Activated CD4-positive, alpha-beta T cell treated with anti-CD3 and anti-CD28 coated beads, Interleukin-2, Interleukin-4, amounts not matched to agents 100 ng/mL and 50 ng/mL, durations not matched to agents 16 hours and 8 hours (primary cell): ENCODE measurements at regions not wholly inside any gene's neighbourhood (a gene's known extent, or its start where the extent isn't known, plus 50 kb on each side); places are given as distances from the start of the nearest gene placed in this dataset.
"Not testable (repeated sequence)": the region's sequence is repeated elsewhere in the genome, so short reads cannot be mapped to it uniquely, and the experiment has no call there.

Experiments
- DNase-seq: peaks from one replicate; pipeline ENCODE4 v3.0.0-alpha.2; 2020; ENCODE audit warnings: low spot score

- not testable (repeated sequence) for DNase-seq
Measured at GRCh38 chr21:13923175-13923574, 287.6 kb downstream of the LIPI start.

- peak; percentile 5 for DNase-seq
Measured at GRCh38 chr21:13921455-13921854, 289.3 kb downstream of the LIPI start.

- DNase-seq = not testable (repeated sequence)
Measured at GRCh38 chr21:13907385-13907784, 297.8 kb downstream of the POTED start.

- DNase-seq = not testable (repeated sequence)
Measured at GRCh38 chr21:13896596-13897247, 287.1 kb downstream of the POTED start.

- not testable (repeated sequence) for DNase-seq
Measured at GRCh38 chr21:13893617-13894016, 284.0 kb downstream of the POTED start.

- DNase-seq = not testable (repeated sequence)
Measured at GRCh38 chr21:13893025-13893424, 283.4 kb downstream of the POTED start.

GRCh38 chr21:13892146-13892751 lies 282.7 kb downstream of the POTED start:
- not testable (repeated sequence) for DNase-seq

- DNase-seq = not testable (repeated sequence)
Measured at GRCh38 chr21:13889176-13889575, 279.6 kb downstream of the POTED start.

- not testable (repeated sequence) for DNase-seq
Measured at GRCh38 chr21:13883641-13884395, 274.2 kb downstream of the POTED start.

GRCh38 chr21:13877503-13877902 lies 267.9 kb downstream of the POTED start:
- not testable (repeated sequence) for DNase-seq

- not testable (repeated sequence) for DNase-seq
Measured at GRCh38 chr21:13876999-13877398, 267.4 kb downstream of the POTED start.

GRCh38 chr21:13874001-13874400 lies 264.4 kb downstream of the POTED start:
- DNase-seq = not testable (repeated sequence)

GRCh38 chr21:13854638-13855037 lies 245.1 kb downstream of the POTED start:
- no peak for DNase-seq

- DNase-seq = not testable (repeated sequence)
Measured at GRCh38 chr21:13850808-13851207, 241.2 kb downstream of the POTED start.

GRCh38 chr21:13849489-13849888 lies 239.9 kb downstream of the POTED start:
- DNase-seq = not testable (repeated sequence)

- DNase-seq = not testable (repeated sequence)
Measured at GRCh38 chr21:13846718-13847117, 237.1 kb downstream of the POTED start.

GRCh38 chr21:13844574-13844973 lies 235.0 kb downstream of the POTED start:
- DNase-seq = not testable (repeated sequence)

GRCh38 chr21:13843081-13843480 lies 233.5 kb downstream of the POTED start:
- not testable (repeated sequence) for DNase-seq

GRCh38 chr21:13827666-13828065 lies 218.1 kb downstream of the POTED start:
- not testable (repeated sequence) for DNase-seq

GRCh38 chr21:13827201-13827600 lies 217.6 kb downstream of the POTED start:
- DNase-seq = no peak

GRCh38 chr21:13826511-13826910 lies 216.9 kb downstream of the POTED start:
- DNase-seq = not testable (repeated sequence)

GRCh38 chr21:13825218-13825778 lies 215.7 kb downstream of the POTED start:
- not testable (repeated sequence) for DNase-seq
